ENCODE measurements at regions not wholly inside any gene's neighbourhood (a gene's known extent, or its start where the extent isn't known, plus 50 kb on each side); places are given as distances from the start of the nearest gene placed in this dataset.

DNA sequence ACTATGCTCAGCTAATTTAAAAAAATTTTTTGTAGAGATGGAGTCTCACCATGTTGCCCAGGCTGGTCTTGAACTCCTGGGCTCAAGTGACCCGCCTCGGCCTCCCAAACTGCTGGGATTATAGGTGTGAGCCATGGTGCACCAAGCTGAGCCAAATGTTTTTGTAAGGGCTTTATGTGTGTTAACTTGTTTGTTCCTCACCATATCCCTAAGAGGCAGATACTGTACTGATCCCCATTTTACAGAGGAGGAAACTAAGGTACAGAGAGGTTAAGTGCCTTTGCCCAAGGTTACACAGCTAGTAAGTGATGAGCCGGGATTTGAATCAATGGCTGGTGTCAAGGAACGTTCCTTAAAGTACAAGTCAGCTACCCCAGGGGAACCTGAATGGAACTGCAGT, 85.3 kb upstream of the KLF7 start:
- DNase-seq (ENCODE audit: low read depth, low spot score): no peak
- no CpG with 5 or more reads among the region's 4 CpGs for WGBS (ENCODE audit: insufficient coverage, insufficient read length)
- Histone ChIP-seq H3K4me3 (ENCODE audit: low read length) (no peak overlapping the region), H3K9me3 (ENCODE audit: control insufficient read depth, insufficient read depth, low read length) (no peaks in the 10 kb centered on the region), H3K27ac (ENCODE audit: low read length) (no peak overlapping the region), H3K4me1 (ENCODE audit: control insufficient read depth, insufficient read depth, low read length) (no peaks in the 10 kb centered on the region), H3K27me3 (ENCODE audit: control insufficient read depth, insufficient read depth, low read length) (no peaks in the 10 kb centered on the region), H3K36me3 (ENCODE audit: control insufficient read depth, insufficient read depth, low read length) (no peaks in the 10 kb centered on the region)

DNA sequence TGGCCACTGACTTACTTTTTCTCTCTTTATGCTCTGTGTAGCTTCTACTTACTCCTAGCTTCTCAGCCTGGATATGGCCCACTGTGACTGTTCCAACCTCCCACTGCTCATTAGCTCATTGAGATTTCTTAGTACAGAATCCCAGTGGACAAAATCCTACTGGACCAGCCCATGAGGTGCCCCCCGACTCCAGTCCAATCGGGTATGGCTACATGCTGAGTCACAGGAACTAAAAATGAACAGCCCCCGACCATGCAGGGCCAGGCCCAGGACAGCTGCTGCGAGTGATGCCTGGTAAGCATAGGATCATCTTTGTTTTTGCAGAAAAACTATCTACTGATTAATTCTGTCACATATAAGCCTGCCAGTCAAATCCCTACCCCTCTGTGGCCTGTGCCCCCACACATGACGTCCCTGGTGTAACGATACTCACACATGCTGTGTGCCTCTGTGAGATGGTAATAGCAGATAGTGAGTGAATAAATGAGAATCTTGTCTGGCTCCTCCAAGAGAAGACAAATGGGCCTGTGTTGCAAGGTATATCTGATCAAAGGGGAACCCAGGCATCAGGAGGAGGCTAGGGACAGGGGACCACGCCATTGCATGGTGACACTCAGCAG, 85.9 kb upstream of the KLF7 start:
- Histone ChIP-seq H3K9me3 (ENCODE audit: control insufficient read depth, insufficient read depth, low read length) (no peaks in the 10 kb centered on the region), H3K27me3 (ENCODE audit: control insufficient read depth, insufficient read depth, low read length) (no peaks in the 10 kb centered on the region), H3K4me1 (ENCODE audit: control insufficient read depth, insufficient read depth, low read length) (peaks cover under 1% of the 10 kb centered on the region; the same call in 1 of the 2 replicates), H3K27ac (ENCODE audit: low read length) (no peak overlapping the region), H3K4me3 (ENCODE audit: low read length) (no peak overlapping the region), H3K36me3 (ENCODE audit: control insufficient read depth, insufficient read depth, low read length) (no peaks in the 10 kb centered on the region)
- no peak for DNase-seq (ENCODE audit: low read depth, low spot score)
- WGBS (ENCODE audit: insufficient coverage, insufficient read length): no CpG with 5 or more reads among the region's 7 CpGs

DNA sequence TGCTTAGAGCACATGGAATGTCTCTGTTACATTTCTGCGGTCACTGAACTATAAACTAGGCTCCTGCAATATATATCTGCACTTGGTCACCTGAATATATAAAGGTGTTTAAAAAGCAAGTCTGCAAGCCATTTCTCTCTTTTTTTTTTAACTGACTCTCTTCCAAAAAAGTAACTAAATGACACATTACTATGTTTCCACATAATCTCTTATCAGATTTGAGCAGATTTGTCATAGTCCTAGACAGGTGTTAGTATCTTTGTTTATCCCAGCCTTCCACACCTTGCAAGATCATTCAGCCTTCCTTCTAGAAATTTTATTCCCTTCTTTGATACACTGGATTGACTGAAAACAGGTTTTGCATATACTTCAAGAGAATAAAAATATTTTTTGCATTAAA, 86.7 kb upstream of the KLF7 start:
- DNase-seq (ENCODE audit: low read depth, low spot score): no peak
- no peak overlapping the region for H3K4me3 ChIP-seq (ENCODE audit: low read length)
- peaks cover 2% of the 10 kb centered on the region; the same call in 1 of the 2 replicates for H3K4me1 ChIP-seq (ENCODE audit: control insufficient read depth, insufficient read depth, low read length)
- H3K9me3 ChIP-seq (ENCODE audit: control insufficient read depth, insufficient read depth, low read length): no peaks in the 10 kb centered on the region
- H3K27ac ChIP-seq (ENCODE audit: low read length): no peak overlapping the region
- H3K27me3 ChIP-seq (ENCODE audit: control insufficient read depth, insufficient read depth, low read length): no peaks in the 10 kb centered on the region
- no CpG with 5 or more reads among the region's 1 CpG for WGBS (ENCODE audit: insufficient coverage, insufficient read length)
- H3K36me3 ChIP-seq (ENCODE audit: control insufficient read depth, insufficient read depth, low read length): no peaks in the 10 kb centered on the region

DNA sequence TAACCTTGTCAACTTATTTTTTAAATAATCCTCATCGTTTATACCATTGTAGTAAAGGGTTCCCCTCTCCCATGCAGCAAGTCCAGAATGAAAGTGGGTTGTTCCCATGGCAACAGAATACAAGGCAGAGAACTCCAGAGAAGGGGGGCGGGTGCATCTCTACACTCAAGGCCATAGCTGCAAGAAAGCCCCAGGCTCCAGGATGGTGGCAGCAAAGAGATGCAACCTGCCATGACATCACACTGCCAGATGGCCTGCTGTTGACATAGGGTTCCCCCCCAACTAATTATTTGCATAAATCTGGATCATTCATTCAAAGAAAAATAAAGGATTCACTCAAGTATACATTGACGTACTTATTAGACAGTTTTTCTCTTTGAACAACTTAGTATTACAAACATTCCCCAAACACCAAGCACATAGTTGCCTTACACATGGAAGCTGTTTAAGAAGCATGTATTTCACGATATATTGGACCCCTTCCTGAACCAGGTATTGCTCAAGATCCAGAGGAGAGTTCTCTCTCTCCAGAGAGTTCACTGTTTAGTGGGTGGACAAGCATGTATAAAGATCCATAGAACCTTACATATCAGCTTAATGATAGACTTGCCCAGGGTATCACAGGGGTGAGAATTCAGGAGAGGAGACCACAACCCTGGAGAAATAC, 87.4 kb upstream of the KLF7 start:
- no CpG with 5 or more reads among the region's 4 CpGs for WGBS (ENCODE audit: insufficient coverage, insufficient read length)
- Histone ChIP-seq H3K4me3 (ENCODE audit: low read length) (no peak overlapping the region), H3K9me3 (ENCODE audit: control insufficient read depth, insufficient read depth, low read length) (no peaks in the 10 kb centered on the region), H3K36me3 (ENCODE audit: control insufficient read depth, insufficient read depth, low read length) (no peaks in the 10 kb centered on the region), H3K27ac (ENCODE audit: low read length) (no peak overlapping the region), H3K4me1 (ENCODE audit: control insufficient read depth, insufficient read depth, low read length) (peaks cover 2% of the 10 kb centered on the region; the same call in 1 of the 2 replicates), H3K27me3 (ENCODE audit: control insufficient read depth, insufficient read depth, low read length) (no peaks in the 10 kb centered on the region)
- no peak for DNase-seq (ENCODE audit: low read depth, low spot score)

DNA sequence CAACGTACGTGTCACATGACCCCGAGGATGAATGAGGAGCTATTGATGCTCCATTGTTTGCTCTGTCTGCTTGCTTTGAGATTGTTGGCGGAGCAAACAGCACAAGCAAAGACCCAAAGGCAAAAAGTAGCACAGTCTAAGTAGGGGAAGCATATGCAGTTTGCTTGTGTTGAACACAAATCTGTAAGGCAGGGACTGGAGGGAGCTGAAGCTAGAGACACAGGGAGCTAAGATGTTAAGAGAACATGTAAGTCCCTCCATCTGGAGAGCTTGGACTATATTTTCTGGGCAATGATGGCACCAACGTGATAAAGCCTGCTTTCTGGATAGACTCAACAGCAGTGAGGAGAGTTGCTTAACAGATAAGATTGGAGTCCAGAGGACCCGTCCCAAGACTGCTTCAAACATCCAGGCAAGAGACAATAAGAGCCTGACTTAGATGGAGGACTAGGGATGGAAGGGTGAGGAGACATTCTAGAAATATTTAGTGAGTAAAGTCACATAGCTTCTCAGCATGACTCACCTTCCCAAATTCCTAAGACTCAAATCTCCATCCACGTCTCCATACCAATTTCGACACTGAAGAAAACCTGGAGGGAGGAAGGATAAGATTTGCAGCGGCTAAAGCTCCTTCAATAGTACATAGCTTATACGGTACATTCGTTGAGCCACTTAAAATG, 88.1 kb upstream of the KLF7 start:
- no peak for DNase-seq (ENCODE audit: low read depth, low spot score)

DNA sequence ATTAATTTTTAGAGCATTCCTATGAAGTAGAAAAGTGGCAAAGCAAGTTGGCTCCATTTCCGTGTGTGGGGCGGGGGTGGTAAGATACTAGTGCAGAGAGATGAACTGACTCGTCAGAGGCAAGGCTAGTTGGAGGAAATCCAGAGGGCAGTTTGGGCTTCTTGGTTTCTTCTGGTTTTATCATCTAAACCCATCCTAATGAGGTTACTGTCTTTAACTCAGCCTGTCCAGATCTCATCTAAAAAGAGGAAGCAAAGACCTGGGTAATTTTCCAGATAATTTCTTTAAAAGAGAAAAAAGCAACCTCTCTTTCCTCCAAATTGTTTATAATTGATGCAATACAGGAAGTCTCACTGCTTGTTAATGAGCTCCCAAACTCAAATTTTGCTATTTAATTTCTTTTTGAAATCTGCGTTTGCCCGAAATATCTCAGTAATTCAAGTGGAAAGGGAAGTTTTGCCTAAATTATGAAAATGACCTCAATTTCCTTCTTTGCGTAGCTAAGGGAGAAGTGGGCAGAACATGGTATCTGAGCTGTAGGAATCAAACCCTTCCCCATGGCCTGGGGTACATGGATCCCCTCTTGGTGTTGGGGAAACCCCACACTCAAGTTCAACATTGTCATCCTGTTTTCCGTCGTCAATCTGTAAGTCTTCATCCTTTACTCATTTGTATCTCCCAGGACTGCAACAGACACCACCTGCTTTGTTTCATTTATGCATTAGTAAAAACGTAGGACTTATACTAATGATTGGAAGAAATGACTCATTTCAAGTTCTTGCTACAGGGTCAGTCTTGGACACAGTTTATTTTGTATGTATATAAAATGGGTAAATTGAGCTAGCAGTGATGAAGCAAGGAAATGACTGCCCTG, 89.1 kb upstream of the KLF7 start:
- Histone ChIP-seq H3K4me1 (ENCODE audit: control insufficient read depth, insufficient read depth, low read length) (peaks cover 2% of the 10 kb centered on the region; the same call in 1 of the 2 replicates), H3K4me3 (ENCODE audit: low read length) (no peak overlapping the region), H3K9me3 (ENCODE audit: control insufficient read depth, insufficient read depth, low read length) (no peaks in the 10 kb centered on the region), H3K36me3 (ENCODE audit: control insufficient read depth, insufficient read depth, low read length) (no peaks in the 10 kb centered on the region), H3K27ac (ENCODE audit: low read length) (no peak overlapping the region), H3K27me3 (ENCODE audit: control insufficient read depth, insufficient read depth, low read length) (no peaks in the 10 kb centered on the region)
- DNase-seq (ENCODE audit: low read depth, low spot score): no peak
- no CpG with 5 or more reads among the region's 9 CpGs for WGBS (ENCODE audit: insufficient coverage, insufficient read length)

More for the DNA sequence above, 88.1 kb upstream of the KLF7 start:
- H3K4me1 ChIP-seq (ENCODE audit: control insufficient read depth, insufficient read depth, low read length): peaks cover 2% of the 10 kb centered on the region; the same call in 1 of the 2 replicates
- WGBS (ENCODE audit: insufficient coverage, insufficient read length): no CpG with 5 or more reads among the region's 11 CpGs
- no peaks in the 10 kb centered on the region for H3K36me3 ChIP-seq (ENCODE audit: control insufficient read depth, insufficient read depth, low read length)
- no peak overlapping the region for H3K4me3 ChIP-seq (ENCODE audit: low read length)
- no peaks in the 10 kb centered on the region for H3K27me3 ChIP-seq (ENCODE audit: control insufficient read depth, insufficient read depth, low read length)
- H3K9me3 ChIP-seq (ENCODE audit: control insufficient read depth, insufficient read depth, low read length): no peaks in the 10 kb centered on the region
- no peak overlapping the region for H3K27ac ChIP-seq (ENCODE audit: low read length)

DNA sequence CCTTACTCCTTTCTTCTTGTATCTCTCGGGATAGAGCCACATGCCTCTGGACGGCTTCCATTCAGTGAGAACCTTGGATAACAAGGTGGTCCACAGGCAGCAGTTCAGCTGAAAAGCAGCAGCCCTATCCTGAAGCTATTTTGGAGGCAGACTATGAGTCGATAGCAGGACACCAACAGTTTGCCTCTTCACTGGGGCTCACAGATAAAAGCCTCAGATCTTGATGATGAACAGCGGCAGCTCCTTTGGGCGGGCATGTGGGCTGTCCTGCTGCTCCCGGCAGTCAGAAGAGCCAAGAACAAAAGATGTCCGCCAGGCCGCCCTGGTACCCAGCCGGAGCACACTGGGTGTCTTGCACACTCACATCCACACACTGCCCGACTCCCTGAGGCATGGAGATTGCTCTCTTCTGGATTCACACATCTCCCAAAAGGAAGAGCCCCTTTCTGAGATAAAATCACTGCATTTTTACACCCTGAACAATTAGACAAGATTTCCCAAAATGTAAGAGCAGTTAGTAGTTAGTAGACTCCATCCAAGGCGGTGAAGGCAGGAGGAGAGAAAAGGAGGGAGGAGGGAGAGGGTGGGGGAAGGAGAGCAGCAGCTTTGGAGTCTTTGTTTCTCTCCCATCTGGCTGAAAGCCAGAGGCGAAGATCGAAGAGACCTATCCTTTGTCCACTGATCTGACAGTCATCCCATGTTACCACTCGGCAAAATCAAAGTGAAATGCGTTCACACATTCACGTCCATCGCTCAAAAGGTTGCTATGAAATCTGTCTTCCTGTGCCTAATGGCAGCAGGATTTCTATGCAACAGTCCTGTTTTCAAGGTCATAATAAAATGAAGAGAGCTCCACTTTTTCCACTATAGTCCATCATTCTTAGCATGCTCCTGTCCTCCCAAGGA, 90.1 kb upstream of the KLF7 start:
- no peak overlapping the region for H3K4me3 ChIP-seq (ENCODE audit: low read length)
- no peaks in the 10 kb centered on the region for H3K9me3 ChIP-seq (ENCODE audit: control insufficient read depth, insufficient read depth, low read length)
- DNase-seq (ENCODE audit: low read depth, low spot score): no peak
- peaks cover 2% of the 10 kb centered on the region; the same call in 1 of the 2 replicates for H3K4me1 ChIP-seq (ENCODE audit: control insufficient read depth, insufficient read depth, low read length)
- no peaks in the 10 kb centered on the region for H3K27me3 ChIP-seq (ENCODE audit: control insufficient read depth, insufficient read depth, low read length)
- no CpG with 5 or more reads among the region's 17 CpGs for WGBS (ENCODE audit: insufficient coverage, insufficient read length)
- no peak overlapping the region for H3K27ac ChIP-seq (ENCODE audit: low read length)
- no peaks in the 10 kb centered on the region for H3K36me3 ChIP-seq (ENCODE audit: control insufficient read depth, insufficient read depth, low read length)

DNA sequence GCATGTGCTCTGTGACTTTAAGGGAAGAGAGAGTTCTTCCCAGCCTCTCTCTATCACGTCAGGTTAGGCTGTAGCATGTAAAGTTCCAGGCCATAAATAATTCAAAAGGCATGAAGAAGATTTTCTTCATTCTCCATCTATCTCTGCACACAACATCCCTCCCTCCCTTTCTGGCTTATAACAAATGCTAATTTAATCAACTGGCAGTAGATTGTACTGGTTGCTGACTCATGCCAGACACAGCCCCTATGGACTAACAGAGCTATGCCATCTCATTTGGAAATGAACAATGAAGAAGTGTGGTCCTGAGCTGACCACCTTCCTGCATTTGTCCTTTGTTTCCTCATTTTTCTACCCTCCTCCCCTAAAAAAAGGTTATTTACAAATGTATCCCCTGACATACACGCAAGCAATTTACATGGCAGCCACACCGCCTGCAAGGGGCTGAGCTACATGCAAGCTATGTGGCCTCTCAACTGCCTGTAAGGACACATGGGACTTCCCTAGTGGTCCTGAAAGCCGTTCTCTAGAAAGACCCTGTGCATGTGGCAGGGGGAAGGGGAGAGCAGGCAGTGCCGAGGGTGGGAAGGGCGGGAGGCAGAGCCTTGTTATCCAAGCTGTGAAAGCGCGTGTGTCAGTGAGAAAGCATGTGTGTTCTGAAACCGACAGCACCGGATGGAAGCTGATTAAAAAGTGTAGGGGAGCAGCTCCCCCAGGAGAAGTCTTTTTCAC, 90.9 kb upstream of the KLF7 start:
- no peaks in the 10 kb centered on the region for H3K36me3 ChIP-seq (ENCODE audit: control insufficient read depth, insufficient read depth, low read length)
- H3K27ac ChIP-seq (ENCODE audit: low read length): no peak overlapping the region
- no CpG with 5 or more reads among the region's 10 CpGs for WGBS (ENCODE audit: insufficient coverage, insufficient read length)
- no peak overlapping the region for H3K4me3 ChIP-seq (ENCODE audit: low read length)
- H3K9me3 ChIP-seq (ENCODE audit: control insufficient read depth, insufficient read depth, low read length): no peaks in the 10 kb centered on the region
- DNase-seq (ENCODE audit: low read depth, low spot score): no peak
- H3K27me3 ChIP-seq (ENCODE audit: control insufficient read depth, insufficient read depth, low read length): no peaks in the 10 kb centered on the region
- H3K4me1 ChIP-seq (ENCODE audit: control insufficient read depth, insufficient read depth, low read length): peaks cover 2% of the 10 kb centered on the region; the same call in 1 of the 2 replicates
